Head of caudate nucleus (tissue), 42 donors: ENCODE measurements at regions not wholly inside any gene's neighbourhood (a gene's known extent, or its start where the extent isn't known, plus 50 kb on each side); places are given as distances from the start of the nearest gene placed in this dataset.

Experiments
- DNase-seq, 42 donors: peaks; one replicate each; pipeline versions ENCODE4 v3.0.0 to v3.0.0-alpha.2; 2020 to 2021; ENCODE audit warnings: mixed read lengths in 7 of 42
- intact Hi-C: fragments of 100-400 bp; cut with DNase I; formaldehyde crosslinking; loops from one replicate; pipeline ENCODE4 v1.15.0; 2022

DNA sequence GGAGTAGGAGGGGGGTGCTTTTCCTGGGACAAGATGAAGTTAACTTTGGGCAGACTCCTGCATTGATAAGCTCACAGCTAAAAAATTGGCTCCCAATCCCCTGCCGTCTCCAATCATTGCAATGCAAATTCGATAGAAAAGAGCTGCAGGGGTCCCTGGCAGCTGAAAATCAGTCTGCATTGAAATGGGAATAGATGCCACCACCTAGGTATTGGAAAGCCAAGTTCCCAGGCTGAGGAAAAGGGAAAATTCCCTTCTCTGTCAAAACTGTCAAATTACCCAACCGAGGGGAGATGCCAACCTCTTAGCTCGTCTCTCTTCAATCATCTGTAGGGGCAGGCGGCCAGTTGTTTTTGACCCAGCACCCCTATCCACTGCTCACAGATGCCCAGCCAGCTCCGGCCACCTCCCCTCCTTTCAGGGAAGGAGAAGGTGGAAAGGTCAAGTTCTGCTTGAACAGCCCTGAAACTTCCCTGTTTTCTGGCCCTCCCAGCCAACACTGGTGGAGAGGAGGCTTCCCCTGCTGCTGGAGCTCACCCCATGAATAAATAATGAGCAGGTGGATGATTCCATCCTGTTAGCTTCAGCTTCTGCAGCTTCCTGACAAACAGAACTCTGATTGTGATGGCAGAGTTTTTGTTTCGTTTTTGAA is 916.3 kb downstream of the TBC1D22A start:
- intact Hi-C loops, result no loop called here
- DNase-seq, result peak in 1 of 42 donors; percentile 21

DNA sequence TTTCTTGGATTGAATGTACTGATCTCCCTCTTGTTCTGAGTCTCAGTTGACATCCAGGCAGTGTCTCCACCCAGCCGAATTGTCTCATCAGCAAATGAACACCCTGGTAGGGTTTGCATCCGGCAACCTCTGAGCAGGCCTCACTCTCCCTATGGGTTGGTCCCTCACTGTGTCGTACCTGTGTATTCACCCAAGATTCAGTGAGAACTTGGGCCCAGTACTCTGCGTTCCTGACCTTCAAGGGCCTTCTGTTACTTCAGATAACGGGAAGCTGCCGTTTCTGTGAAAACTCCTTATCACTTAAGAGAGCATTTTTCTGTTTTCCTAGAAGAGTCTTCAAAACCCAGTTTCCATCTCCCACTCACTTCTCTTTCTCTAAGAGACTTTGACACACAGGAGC is 915.6 kb downstream of the TBC1D22A start:
- intact Hi-C loops, result no loop called here
- no peak for DNase-seq

DNA sequence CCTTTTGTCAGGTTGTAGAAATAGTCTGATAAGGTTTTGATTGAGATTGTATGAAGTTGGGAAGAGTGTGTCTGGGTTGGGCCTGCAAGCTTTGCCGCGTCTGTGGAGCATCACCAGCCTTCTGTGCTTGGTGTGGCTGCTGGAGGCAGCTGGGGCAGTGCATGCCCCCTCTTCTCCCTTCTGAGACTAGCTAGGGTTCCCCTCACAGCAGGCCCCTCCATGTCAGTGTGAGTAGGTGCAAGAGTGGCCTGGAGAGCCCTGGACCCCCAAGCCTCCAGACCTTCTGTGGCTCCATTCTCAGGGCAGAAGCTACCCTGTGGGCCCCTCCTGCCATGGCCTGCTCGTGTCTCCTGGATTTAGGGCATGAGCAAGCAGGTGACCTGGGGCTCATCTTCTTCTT is 914.2 kb downstream of the TBC1D22A start:
- DNase-seq, result peak in 1 of 42 donors; percentile 17
- intact Hi-C loops, result no loop called here

DNA sequence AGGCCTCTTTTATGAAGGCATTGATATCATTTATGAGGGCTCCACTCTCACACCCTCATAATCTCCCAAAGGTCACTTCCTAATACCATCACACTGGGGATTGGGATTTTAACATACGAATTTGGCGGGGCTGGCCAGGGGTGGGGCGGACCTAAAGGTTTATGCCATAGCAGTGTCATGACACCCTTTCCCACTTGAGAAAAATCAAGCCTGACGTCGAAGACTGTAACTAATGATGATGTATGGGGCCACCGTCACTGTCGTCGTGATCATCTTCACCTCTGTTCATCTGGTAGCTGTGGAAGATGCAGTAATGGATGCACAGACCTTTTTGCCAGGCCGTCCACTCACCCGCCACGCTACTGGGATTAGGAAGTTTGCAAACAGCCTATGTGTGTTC is 912.1 kb downstream of the TBC1D22A start:
- intact Hi-C loops, result no loop called here
- DNase-seq, result no peak

DNA sequence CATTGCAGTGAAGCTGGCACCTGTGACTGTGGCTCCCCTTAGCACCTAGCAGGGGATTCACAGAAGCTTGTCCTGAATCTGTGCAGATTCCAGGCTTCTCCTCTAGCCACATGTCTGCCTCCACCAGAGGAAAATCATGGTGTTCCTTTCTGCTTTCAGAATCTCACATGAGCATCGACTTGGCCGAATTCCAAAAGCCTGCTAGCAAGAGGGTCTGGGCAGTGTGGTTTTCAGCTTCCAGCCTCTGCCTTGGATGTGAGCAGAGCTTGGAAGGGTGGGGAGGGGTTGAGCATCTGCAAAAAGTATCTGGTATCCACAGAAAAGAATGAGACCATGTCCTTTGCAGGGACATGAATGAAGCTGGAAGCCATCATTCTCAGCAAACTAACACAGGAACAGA is 911.1 kb downstream of the TBC1D22A start:
- DNase-seq, result no peak
- intact Hi-C loops, result no loop called here

DNA sequence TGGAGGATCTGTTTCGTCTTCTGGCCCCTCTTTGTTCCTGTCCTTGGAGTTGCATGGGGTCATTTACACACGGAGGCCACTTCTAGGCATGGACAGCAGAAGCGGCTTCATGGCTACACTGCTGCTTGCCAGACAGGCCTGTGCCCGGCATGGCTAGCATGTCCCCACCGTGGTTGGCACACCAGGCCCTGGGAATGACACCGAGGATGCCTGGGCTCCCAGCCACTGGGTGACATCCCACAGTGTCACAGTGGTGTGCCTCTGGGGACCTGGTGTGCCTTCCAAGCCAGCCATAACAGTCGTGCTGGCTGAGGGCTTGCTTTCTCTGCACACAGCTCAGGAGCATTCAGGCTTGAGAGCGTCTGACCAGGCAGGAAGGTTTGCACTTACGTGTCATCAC is 910.1 kb downstream of the TBC1D22A start:
- no peak for DNase-seq
- intact Hi-C loops, result no loop called here

DNA sequence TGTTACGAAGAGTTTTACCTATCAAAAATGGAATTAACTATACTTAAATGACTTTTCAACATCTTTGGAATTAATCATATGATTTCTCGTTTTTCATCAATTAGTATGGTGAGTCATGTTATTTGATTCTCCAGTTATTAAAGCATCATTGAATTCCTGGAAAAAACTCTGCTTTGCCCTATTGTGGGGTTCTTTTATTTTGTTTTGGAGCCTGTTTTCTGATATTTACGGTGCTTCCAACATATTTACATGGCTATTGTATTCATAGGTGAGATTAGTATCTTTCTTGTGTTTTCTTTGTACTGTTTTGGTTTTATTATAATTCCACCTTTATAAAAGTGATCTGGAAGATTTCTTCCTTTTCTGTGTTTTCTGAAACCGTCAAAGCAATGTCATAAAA is 902.7 kb downstream of the TBC1D22A start:
- intact Hi-C loops, result no loop called here
- no peak for DNase-seq

DNA sequence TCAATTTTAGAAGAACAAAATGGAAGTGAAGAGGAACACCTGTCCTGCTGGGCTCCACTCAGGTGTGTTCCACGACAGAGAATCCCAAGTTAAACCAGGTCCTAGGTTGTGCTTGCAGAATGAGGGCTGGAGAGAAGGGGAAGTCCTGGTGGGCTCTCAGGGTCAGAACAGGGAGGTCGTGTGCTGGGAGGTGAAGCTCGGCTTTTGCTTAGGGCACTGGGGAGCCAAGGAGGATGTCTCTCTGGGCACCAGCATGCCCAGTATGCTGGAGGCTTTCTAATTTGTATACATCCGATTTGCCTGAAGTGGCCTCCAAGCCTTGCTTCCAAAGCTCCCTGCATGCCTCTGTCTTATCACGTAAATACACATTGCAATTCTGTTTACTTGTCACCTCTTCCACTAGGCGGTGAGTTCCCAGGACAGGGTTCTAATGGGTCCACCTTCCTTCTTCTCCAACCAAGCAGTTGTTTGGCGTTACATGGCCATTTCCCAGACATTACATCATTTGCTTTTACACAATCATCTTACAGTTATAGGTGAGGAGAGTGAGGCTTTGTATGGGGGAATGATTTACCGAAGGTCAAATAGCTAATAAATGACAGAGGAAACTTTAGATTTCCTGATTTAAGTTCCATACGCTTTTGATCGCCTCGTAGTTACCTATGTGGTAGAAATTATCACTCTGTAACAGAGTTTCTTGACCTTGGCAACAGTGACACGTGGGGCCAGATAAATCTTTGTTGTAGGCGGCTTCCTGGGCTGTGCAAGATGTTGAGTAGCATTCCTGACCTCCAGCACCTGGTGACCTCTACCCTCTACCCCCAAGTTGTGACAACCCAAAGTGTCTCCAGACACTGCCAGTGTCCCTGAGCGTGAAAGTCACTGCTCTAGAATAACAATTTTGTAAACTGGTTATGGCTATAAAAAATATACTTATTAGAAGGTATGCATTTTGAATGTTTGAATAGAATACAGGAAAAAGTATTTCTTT is 901.5 kb downstream of the TBC1D22A start:
- no peak for DNase-seq
- intact Hi-C loops, result no loop called here

DNA sequence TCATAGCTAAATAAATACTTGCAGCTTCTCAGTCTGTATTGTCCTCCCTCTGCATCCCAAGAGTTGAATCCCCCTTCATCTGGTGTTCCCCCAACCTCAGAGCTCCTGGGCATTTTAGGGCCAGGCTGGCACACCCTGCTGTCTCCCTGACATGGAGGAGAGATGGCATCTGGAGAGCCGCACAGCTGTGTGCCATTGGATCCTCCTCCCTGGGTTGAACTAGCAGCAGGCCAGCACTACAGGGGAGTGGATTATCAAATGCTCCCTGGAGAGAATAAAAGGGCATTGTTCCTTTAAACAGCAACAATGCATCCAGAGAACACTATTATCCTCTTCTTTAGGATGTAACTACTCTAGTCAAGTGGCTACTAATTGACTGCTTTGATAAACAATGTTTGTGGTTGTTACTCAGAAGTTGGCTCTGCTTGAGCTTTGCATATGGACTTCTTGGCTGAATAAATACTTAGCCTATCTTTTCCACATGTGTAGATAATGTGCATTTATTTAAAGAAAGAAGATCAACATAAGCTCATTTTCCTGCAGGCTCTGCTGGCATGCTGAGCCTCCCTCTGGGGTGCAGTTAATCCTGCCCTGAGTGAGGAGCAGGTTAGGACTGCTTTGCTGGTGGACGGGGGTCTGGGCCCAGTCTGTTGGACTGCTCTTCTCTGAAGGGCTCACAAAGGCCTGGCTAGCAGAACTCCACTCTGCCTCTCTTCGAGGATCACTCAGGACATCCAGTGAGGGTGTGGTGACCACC is 897.2 kb downstream of the TBC1D22A start:
- intact Hi-C loops, result no loop called here
- no peak for DNase-seq

DNA sequence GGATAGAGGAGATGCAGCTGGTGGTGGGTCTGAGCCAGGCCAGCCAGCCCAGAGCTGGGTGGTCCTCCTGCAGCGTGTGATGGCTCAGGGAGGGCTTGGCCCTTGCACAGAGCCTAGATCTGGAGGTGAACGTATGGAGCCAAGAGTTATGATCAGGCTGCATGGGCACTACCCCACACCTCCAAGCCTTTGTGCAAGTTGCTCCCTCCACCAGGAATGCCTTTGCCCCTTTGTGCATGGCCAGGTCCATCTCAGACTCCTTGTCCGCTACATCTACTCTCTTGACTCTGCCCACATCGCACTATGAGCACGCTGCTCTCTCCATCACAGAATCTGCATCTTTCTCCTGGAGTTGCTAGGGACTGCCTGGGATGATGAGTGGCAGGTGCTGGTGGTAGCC is 895.7 kb downstream of the TBC1D22A start:
- DNase-seq, result no peak
- intact Hi-C loops, result no loop called here

DNA sequence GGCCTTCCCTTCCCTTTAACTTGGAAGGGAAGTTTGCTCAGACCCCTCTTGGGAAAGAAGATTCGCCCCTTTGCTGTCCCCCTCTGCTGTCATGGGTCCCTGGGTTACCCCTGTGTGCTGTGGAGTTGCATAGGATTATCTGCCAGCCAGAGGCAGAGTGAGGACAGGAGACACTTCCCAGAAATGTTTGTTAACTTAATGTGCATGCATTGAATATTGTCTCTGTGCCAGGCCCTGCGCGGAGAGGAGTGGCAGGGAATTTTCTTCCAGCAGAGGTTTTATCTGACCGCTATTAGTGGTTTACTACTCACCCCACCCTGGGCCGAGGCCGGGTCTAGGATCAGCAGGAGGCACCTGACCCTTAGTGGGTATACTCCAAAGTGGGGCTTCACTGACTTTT is 894.8 kb downstream of the TBC1D22A start:
- intact Hi-C loops, result no loop called here
- no peak for DNase-seq

DNA sequence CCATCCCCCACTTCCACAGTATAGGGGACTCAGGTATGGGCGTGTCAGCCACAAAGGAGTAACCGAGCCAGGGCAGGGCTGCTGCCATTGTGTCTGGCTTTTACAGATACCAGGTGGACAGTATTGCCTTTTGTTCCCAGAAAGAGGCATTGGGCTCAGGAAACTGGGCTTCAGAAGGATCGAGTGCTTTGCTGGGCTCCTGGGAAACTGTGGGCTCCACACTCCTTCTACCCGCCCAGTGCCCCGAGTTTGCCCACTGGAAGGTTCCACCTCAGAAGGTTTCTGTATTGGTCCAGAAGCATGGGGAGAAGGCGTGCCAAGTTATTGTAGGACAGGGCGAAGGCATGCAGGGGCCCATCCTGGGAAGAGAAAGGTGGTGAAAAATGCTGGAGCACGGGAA is 894.4 kb downstream of the TBC1D22A start:
- intact Hi-C loops, result no loop called here
- no peak for DNase-seq

DNA sequence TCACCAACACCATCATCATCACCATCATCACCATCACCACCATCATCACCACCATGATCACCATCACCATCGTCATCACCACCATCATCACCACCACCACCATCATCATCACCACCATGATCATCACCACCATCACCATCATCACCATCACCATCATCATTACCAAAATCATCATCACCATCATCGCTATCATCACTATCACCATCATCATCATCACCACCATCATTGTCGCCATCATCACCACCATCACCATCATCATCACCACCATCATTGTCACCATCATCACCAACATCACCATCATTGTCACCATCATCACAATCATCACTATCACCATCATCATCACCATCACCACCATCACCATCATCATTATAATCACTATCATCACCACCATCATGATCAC is 893.5 kb downstream of the TBC1D22A start:
- no peak for DNase-seq
- intact Hi-C loops, result no loop called here

DNA sequence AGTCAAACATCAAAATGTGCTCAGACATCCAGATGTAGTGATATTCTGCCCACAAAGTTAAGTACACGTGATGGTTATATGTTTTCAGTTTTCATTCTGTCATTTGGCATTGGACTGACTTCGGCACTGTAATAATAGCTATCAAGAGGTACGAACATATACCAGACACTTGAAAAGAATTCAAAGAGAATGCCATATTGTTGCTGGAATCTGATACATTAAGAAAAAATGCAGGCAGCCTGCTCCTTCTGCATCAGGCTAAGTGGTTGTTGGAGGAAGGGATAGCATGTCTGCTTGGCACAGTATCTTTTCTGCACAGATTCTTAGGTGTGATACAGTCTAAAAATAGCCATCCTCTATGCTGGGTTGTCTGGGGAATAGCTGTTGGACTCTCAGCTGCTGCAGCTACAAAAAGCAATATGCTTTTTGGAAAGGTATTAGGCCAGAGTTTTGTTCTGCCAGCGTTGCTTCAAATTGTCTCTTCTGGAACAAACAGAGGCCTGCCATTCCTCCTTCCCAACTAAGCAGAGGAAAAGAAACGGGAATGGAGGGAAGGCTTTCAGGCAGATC is 892.6 kb downstream of the TBC1D22A start:
- no peak for DNase-seq
- intact Hi-C loops, result no loop called here

DNA sequence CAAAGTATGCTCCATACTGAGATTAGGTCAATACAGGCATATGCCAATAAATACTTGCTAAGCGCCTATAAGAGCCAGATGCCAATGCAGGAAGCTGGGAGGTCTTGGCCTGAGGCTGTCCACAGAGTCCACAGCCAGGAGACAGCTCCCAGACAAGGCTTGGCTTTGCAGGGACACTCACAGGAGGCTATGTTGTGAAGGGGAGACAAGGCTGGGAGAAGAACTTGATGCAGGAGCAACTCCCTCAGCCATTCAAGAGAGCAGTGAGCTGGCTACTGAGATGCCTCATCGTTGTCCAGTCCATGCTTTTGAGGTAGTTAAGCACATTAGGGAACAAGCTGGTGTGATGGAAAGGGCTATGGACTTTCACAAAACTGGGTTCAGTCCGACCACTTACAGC is 891.5 kb downstream of the TBC1D22A start:
- no peak for DNase-seq
- intact Hi-C loops, result no loop called here

DNA sequence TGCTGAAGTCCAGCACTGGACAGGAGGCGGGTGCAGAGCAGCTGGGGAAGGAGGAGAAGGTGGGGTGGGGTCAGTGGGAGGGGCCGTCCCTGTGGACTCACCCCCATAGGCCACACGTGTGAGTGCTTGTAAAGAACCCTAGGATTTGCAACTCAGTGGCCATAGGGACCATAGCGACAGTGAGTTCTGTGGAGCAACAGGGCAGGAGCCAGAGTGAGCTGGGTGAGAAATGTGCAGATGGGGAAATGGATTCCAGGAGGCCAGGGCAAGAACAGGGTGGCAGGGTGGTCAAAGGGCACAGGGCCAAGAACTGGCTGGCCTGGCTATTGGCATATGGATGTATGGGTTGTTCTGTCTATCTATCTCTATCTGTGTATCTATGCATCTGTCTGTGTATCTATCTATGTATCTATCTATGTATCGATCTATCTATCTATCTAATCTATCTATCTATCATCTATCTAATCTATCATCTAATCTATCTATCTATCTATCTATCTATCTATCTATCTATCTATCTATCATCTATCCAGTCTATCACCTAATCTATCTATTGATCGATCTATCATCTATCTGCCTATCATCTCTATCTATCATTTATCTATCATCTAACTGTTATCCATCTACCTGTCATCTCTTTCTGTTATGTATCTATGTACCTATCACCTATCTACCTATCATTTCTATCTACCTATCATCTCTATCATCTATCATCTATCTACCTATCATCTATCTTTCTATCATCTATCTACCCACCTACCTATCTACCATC is 889.0 kb downstream of the TBC1D22A start:
- intact Hi-C loops, result no loop called here
- no peak for DNase-seq

DNA sequence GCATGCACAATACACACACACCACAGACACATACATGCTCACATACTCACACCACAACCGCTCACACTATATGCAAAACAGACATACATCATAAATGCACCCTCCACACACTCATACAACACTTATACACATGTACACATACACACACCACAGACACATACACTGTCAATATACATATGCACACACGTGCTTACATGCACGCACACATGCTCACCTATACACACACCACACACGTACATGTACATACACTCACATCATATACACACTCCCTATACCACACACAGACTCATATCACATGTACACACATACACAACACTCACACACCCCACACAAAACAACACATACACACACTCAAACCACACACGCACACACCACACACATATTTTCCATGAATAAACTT is 885.3 kb downstream of the TBC1D22A start:
- DNase-seq, result no peak
- intact Hi-C loops, result no loop called here

DNA sequence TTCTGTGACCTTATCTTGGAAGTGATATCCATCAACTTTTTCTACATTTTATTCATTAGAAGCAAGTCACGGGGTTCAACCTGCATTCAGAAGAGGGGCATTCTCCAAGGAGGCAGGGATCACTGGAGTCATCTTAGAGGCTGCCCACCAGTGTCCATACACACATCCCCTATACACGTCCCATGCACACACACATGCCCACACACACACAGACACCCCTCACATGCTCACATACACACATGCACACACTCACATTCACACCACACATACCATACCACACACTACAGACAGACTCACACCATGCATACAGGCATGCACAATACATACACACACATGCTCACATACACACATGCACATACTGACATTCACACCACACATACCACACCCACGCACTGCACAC is 884.7 kb downstream of the TBC1D22A start:
- DNase-seq, result no peak
- intact Hi-C loops, result no loop called here

DNA sequence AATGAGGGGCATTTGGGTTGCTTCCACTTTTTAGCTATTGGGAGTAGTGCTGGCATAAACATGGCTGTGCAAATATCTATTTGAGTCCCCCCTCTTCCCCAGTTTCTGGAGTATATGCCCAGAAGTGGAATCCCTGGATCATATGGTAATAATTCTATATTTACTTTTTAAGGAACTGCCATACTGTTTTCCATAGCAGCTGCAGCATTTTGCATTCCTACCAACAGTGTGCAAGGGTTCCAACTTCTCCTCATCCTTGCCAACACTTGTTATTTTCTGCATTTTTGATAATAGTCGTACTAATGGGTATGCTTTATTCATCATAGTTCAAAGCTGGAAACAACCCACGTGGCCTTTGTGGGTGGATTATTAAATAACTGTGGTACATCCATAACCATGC is 883.5 kb downstream of the TBC1D22A start:
- intact Hi-C loops, result no loop called here
- no peak for DNase-seq
